Muscle layer of duodenum (tissue), 2 donors: ENCODE measurements at regions not wholly inside any gene's neighbourhood (a gene's known extent, or its start where the extent isn't known, plus 50 kb on each side); places are given as distances from the start of the nearest gene placed in this dataset.

Experiments
- H3K27ac ChIP-seq: one replicate; pipeline ENCODE4 v1.7.0; 2013; ENCODE audit warnings: mild to moderate bottlenecking, low read length
- H3K27me3 ChIP-seq: one replicate; pipeline ENCODE4 v1.7.0; 2013; ENCODE audit warnings: low read depth, mild to moderate bottlenecking, control low read depth, low read length
- H3K36me3 ChIP-seq, 2 donors: one replicate each; pipeline ENCODE4 v1.7.0; 2013; ENCODE audit warnings: low read length in 2 of 2, control low read depth in 1 of 2, mild to moderate bottlenecking in 1 of 2; ENCODE audit not compliant: insufficient read depth in 2 of 2, control insufficient read depth in 1 of 2
- H3K4me1 ChIP-seq, 2 donors: one replicate each; pipeline ENCODE4 v1.7.0; 2013; ENCODE audit warnings: low read length in 2 of 2, mild to moderate bottlenecking in 2 of 2, control low read depth in 1 of 2, moderate library complexity in 1 of 2; ENCODE audit not compliant: insufficient read depth in 2 of 2, control insufficient read depth in 1 of 2
- H3K4me3 ChIP-seq, 2 donors: one replicate each; pipeline ENCODE4 v1.7.0; 2013; ENCODE audit warnings: low read length in 2 of 2, low read depth in 1 of 2, mild to moderate bottlenecking in 1 of 2
- H3K9me3 ChIP-seq, 2 donors: one replicate each; pipeline ENCODE4 v1.7.0; 2013; ENCODE audit warnings: low read length in 2 of 2, control low read depth in 1 of 2, mild to moderate bottlenecking in 1 of 2; ENCODE audit not compliant: control insufficient read depth in 1 of 2
- donor health status: healthy.

DNA sequence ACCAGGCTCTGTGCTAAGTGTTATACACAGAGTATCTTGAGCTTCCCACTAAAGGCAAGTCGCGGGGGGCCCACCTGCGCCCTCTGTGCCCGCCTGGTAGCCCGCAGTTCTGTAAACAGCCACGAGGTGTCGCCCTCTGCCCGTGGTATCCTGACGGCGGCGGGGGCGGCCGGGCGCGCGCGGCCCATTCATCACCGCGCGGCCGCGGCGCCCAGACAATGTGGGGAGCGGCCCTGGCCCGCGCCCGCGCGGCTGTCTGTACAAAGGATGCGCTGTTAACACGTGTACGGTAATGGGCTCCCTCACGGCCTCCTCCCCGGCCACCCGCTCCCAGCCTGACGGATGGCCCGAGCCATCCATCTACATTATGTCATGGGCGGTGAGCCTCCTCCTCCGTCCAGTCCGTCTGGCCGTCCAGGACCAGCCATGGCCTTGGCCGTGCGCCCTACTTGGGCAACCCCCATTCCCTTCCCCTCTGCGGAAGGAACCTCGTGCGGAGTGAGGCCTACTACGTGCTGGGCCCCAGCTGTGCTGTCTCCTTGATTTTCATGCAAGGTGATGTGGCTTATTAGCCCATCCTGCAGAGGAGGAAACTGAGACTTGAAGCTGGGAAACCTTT is 99.4 kb downstream of the MIAT start:
- Histone ChIP-seq H3K4me1 (no peaks in the 10 kb centered on the region), H3K27ac (no peak overlapping the region), H3K36me3 (no peaks in the 10 kb centered on the region), H3K4me3 (peak overlapping the region; percentile 37 to 46), H3K9me3 (no peaks in the 10 kb centered on the region), H3K27me3 (no peaks in the 10 kb centered on the region)

DNA sequence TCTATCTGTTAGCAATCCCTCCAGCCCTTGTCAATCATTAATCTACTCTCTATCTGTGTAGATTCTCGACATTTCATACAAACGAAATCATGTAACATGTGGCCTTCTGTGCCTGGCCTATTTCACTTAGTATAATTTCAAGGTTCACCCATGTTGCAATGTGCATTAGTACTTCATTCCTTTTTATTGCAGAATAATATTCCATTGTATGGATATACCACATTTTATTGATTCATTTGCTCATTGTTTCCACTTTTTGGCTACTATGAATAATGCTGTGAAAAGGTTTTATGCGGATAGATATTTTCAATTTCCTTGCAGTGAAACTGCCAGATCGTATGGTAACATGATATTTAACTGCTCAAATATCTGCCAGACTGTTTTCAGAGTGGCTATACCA is 100.1 kb downstream of the MIAT start:
- Histone ChIP-seq H3K4me3 (no peak overlapping the region), H3K36me3 (no peaks in the 10 kb centered on the region), H3K4me1 (no peaks in the 10 kb centered on the region), H3K27me3 (no peaks in the 10 kb centered on the region), H3K9me3 (no peaks in the 10 kb centered on the region), H3K27ac (no peak overlapping the region)

DNA sequence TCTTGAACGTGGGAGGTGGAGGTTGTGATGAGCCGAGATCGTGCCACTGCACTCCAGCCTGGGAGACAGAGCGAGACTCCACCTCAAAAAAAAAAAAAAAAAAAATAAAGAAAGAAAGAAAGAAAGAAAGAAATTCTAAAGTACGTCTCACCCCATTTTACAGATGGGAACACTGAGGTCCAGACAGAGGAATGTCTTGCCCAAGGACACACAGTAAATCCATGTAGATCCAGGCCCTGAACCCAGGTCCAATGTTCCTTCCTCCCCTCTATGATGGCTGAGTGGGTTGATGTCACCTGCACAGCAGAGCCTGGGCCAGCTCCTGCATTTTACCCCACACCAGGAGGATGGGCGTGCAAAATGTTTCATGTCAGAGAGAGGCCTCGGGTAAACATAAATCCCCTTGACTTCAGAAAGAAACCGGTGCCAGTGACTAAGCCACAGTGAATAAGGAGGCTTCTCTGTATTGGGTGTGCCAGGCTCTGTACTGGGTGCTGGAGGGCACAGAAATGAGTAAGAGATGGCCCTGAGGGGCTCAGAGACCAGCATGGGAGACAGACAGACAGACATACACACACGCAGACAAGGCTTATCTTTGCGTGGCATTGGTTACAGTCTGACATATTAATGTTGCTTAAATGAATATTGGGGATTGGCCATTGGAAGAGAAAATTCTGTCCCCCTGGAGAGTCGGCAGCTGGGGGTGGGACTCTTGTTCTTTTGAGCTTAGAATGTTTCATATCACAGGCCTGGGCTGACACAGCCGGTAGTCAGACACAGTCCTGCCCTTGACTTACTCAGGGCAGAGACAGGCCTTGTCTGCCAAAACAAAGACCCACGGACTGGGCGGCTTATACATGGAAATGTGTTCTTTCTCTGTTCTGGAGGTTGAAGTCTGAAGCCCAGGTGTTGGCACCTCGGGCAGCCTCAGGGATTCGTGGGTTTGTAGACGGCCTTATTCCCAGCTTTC is 105.4 kb downstream of the MIAT start:
- Histone ChIP-seq H3K4me3 (no peak overlapping the region), H3K9me3 (no peaks in the 10 kb centered on the region), H3K27ac (no peak overlapping the region), H3K27me3 (no peaks in the 10 kb centered on the region), H3K4me1 (no peaks in the 10 kb centered on the region), H3K36me3 (peaks cover 0 to 12% of the 10 kb centered on the region in 2 donors)

DNA sequence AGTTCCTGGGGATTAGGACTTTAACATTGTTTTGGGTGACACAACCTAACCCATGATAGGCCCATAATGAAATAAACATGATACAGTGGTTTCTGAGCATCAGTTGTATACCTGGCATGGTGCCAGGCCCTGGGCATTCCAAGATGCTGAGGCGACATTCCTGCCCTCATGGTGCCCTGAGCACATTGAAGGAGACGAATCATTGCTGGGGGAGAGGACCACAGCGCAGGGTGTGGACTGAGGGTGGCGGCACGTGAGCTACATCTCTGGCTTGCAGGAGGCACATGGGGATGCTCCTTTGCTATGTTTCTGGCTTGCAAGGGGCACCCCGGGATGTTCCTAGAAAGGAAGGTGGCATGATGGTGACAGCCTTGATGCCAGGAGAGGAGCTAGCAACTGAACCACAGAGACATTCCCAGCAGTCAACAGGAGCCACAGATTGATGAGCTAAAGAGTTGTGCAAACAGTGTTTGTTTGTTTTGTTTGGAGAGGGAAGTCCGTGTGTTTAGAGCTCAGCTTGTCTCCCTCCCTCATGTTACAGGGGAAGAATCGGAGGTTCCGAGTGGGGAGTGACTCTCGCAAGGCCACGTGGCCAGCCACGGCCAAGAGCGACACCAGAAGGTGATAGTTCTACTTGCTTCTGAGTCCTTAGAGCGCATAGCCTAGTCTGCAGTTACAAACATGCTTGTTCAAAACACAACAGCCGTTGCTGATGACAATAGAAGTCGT is 106.4 kb downstream of the MIAT start:
- Histone ChIP-seq H3K27me3 (no peaks in the 10 kb centered on the region), H3K4me3 (no peak overlapping the region), H3K27ac (no peak overlapping the region)

DNA sequence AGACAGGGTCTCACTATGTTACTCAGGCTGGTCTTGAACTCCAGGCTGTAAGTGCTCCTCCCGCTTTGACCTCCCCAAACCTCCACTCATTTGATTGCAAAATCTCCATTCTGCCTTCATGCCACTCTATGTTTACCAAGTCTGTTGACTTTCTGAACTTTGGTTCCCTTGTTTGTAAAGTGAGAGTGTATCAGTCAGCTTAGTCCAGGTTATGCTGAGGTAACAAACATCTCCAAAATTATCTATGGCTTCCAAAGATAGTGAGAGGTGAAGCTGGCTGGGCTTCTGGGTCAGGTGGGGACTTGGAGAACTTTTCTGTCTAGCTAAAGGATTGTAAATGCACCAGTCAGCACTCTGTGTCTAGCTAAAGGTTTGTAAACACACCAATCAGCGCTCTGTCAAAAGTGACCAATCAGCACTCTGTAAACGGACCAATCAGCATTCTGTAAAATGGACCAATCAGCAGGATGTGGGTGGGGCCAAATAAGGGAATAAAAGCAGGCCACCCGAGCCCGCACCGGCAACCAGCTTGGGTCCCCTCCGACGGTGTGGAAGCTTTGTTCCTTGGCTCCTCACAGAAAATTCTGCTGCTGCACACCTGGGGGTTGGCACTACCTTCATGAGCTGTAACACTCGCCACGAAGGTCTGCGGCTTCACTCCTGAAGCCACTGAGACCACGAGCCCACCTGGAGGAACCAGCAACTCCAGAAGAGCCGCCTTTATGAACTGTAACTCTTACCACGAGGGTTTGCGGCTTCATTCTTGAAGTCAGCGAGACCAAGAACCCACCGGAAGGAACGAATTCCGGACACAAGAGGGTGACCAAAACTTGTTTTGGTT is 109.3 kb downstream of the MIAT start:
- Histone ChIP-seq H3K27ac (no peak overlapping the region), H3K9me3 (no peaks in the 10 kb centered on the region), H3K36me3 (peaks cover 0 to 12% of the 10 kb centered on the region in 2 donors), H3K4me3 (no peak overlapping the region), H3K27me3 (no peaks in the 10 kb centered on the region), H3K4me1 (no peaks in the 10 kb centered on the region)

More for the DNA sequence above, 106.4 kb downstream of the MIAT start:
- no peaks in the 10 kb centered on the region for H3K9me3 ChIP-seq
- peaks cover 0 to 12% of the 10 kb centered on the region in 2 donors for H3K36me3 ChIP-seq
- no peaks in the 10 kb centered on the region for H3K4me1 ChIP-seq

GRCh38 chr22:26767351-26768155 is 110.2 kb downstream of the MIAT start:
- Histone ChIP-seq H3K27ac (no peak overlapping the region), H3K27me3 (no peaks in the 10 kb centered on the region), H3K4me3 (no peak overlapping the region), H3K4me1 (no peaks in the 10 kb centered on the region), H3K36me3 (peaks cover 0 to 12% of the 10 kb centered on the region in 2 donors), H3K9me3 (no peaks in the 10 kb centered on the region)

DNA sequence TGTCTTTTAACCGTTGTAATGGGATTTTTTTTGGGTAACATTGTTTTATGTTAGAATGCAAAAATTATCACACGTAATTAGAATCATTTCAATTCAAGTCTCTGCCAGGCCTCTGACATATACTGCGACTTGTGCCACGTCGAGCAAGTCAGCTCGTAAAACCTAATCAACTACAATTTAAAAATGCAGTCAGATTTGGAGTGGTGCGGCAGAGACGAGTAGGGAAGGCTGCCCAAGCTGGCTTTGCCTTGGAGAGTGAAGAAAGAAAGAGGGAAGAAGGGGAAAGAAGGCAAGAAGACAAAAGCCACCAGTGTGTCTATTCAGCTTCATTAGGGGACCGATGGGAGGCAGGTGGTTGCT is 110.7 kb downstream of the MIAT start:
- peaks cover 0 to 12% of the 10 kb centered on the region in 2 donors for H3K36me3 ChIP-seq
- no peak overlapping the region for H3K4me3 ChIP-seq
- no peaks in the 10 kb centered on the region for H3K4me1 ChIP-seq
- H3K9me3 ChIP-seq, result no peaks in the 10 kb centered on the region
- no peak overlapping the region for H3K27ac ChIP-seq
- H3K27me3 ChIP-seq, result no peaks in the 10 kb centered on the region

GRCh38 chr22:26768952-26769351 is 111.6 kb downstream of the MIAT start:
- Histone ChIP-seq H3K27ac (no peak overlapping the region), H3K9me3 (no peaks in the 10 kb centered on the region), H3K4me1 (no peaks in the 10 kb centered on the region), H3K4me3 (no peak overlapping the region), H3K27me3 (no peaks in the 10 kb centered on the region), H3K36me3 (peaks cover 0 to 12% of the 10 kb centered on the region in 2 donors)

DNA sequence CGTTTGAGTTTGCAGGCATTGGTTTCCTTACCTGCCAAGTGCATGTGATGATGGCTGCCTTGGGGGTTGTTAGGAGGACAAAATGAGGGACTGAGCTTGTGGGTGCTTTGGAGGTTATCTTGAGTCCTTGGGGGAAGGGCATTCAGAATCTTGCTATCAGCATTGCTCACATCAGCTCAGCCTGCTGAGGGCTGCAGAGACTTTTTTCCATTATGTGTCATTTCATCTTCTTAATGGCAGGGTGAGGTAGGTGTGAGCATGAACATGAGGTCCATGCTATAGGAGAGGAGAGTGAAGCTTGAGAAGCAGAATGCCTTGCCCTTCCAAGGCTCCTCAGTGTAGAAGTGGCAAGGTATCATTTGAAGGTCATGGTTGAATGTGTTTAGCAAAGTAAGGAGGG is 112.3 kb downstream of the MIAT start:
- Histone ChIP-seq H3K27me3 (no peaks in the 10 kb centered on the region), H3K27ac (no peak overlapping the region), H3K4me3 (no peak overlapping the region), H3K36me3 (peaks cover 0 to 12% of the 10 kb centered on the region in 2 donors), H3K4me1 (no peaks in the 10 kb centered on the region), H3K9me3 (no peaks in the 10 kb centered on the region)

- Histone ChIP-seq H3K4me3 (no peak overlapping the region), H3K27me3 (no peaks in the 10 kb centered on the region), H3K4me1 (no peaks in the 10 kb centered on the region)
These were observed 113.2 kb downstream of the MIAT start for GRCh38 chr22:26770624-26771023.

More at GRCh38 chr22:26770624-26771023, 113.2 kb downstream of the MIAT start:
- H3K27ac ChIP-seq, result no peak overlapping the region
- H3K36me3 ChIP-seq, result peaks cover 4 to 12% of the 10 kb centered on the region in 2 donors
- peaks cover 0 to under 1% of the 10 kb centered on the region in 2 donors for H3K9me3 ChIP-seq
